Choroid plexus epithelial cell (primary cell): ENCODE measurements at regions not wholly inside any gene's neighbourhood (a gene's known extent, or its start where the extent isn't known, plus 50 kb on each side); places are given as distances from the start of the nearest gene placed in this dataset.
A peak's percentile ranks its signal among the peaks of the same experiment; 100 is the strongest.
"Not testable (repeated sequence)": the region's sequence is repeated elsewhere in the genome, so short reads cannot be mapped to it uniquely, and the experiment has no call there.

Experiments used
- DNase-seq: peaks from one replicate; pipeline ENCODE4 v3.0.0-alpha.2; 2010; ENCODE audit warnings: low read depth
- H3K4me3 ChIP-seq: 2 replicates; pipeline ENCODE4 v1.5.1; 2011; ENCODE audit warnings: low read depth, mild to moderate bottlenecking, control low read depth, low read length, moderate library complexity
- CTCF ChIP-seq: conservative IDR thresholded peaks from 2 replicates; pipeline ENCODE4 v1.5.1; 2011; ENCODE audit warnings: low read depth, mild to moderate bottlenecking, control low read depth, inconsistent platforms, low read length, moderate library complexity

- no peak for DNase-seq
- H3K4me3 ChIP-seq, result no peak overlapping the region
- TF ChIP-seq CTCF, result no peak
Observed at GRCh38 chr3:87120881-87121280, 106.2 kb upstream of the CHMP2B start.

GRCh38 chr3:87120236-87120635 is 106.9 kb upstream of the CHMP2B start:
- no peak overlapping the region for H3K4me3 ChIP-seq
- TF ChIP-seq CTCF, result no peak
- no peak for DNase-seq

GRCh38 chr3:87109465-87109864 is 117.6 kb upstream of the CHMP2B start:
- no peak overlapping the region for H3K4me3 ChIP-seq
- TF ChIP-seq CTCF, result no peak
- no peak for DNase-seq

- TF ChIP-seq CTCF, result no peak
- H3K4me3 ChIP-seq, result no peak overlapping the region
- DNase-seq, result no peak
Observed at GRCh38 chr3:87101861-87102625, 111.1 kb upstream of the VGLL3 start.

GRCh38 chr3:87097733-87098132 is 106.8 kb upstream of the VGLL3 start:
- DNase-seq, H3K4me3 ChIP-seq: not testable (repeated sequence)

- no peak for DNase-seq
- H3K4me3 ChIP-seq, result no peak overlapping the region
- no peak for TF ChIP-seq CTCF
Observed at GRCh38 chr3:87090631-87091030, 99.7 kb upstream of the VGLL3 start.

- H3K4me3 ChIP-seq, result peak overlapping the region; percentile 70
- no peak for TF ChIP-seq CTCF
- peak; percentile 83 for DNase-seq
Observed at GRCh38 chr3:87088993-87089841, 98.3 kb upstream of the VGLL3 start.
